Karpas-422 (cell line): ENCODE measurements at regions not wholly inside any gene's neighbourhood (a gene's known extent, or its start where the extent isn't known, plus 50 kb on each side); places are given as distances from the start of the nearest gene placed in this dataset.

Source experiments
- DNase-seq: peaks from one replicate; pipeline ENCODE4 v3.0.0-alpha.2; 2015
- H2AFZ ChIP-seq: fragments of 200-600 bp; sonication (generic); 2 replicates; pipeline ENCODE4 v1.6.1; 2014; ENCODE audit warnings: antibody characterized with exemption, low read length, mixed read lengths
- H3K27ac ChIP-seq: fragments of 200-600 bp; sonication (generic); 2 replicates; pipeline ENCODE4 v1.5.1; 2014; ENCODE audit warnings: mild to moderate bottlenecking, low read length, moderate library complexity
- H3K27me3 ChIP-seq: fragments of 200-600 bp; sonication (generic); 2 replicates; pipeline ENCODE4 v1.6.1; 2014; ENCODE audit warnings: low read length, mixed read lengths
- H3K36me3 ChIP-seq: fragments of 200-600 bp; sonication (generic); 2 replicates; pipeline ENCODE4 v1.6.1; 2014; ENCODE audit warnings: low read length, mixed read lengths; ENCODE audit not compliant: insufficient read depth
- H3K4me1 ChIP-seq: fragments of 200-600 bp; sonication (generic); 2 replicates; pipeline ENCODE4 v1.6.1; 2014; ENCODE audit warnings: mild to moderate bottlenecking, low read length, mixed read lengths
- H3K4me2 ChIP-seq: fragments of 200-600 bp; sonication (generic); 2 replicates; pipeline ENCODE4 v1.6.1; 2014; ENCODE audit warnings: low read length, low read depth, mild to moderate bottlenecking; ENCODE audit not compliant: poor library complexity, severe bottlenecking
- H3K4me3 ChIP-seq: fragments of 200-600 bp; sonication (generic); 2 replicates; pipeline ENCODE4 v1.5.1; 2014; ENCODE audit warnings: mild to moderate bottlenecking, antibody characterized with exemption, low read length, mixed read lengths
- H3K79me2 ChIP-seq: fragments of 200-600 bp; sonication (generic); 2 replicates; pipeline ENCODE4 v1.6.1; 2014; ENCODE audit warnings: mild to moderate bottlenecking, low read length, mixed read lengths
- H3K9ac ChIP-seq: fragments of 200-600 bp; sonication (generic); 2 replicates; pipeline ENCODE4 v1.6.0; 2014; ENCODE audit warnings: low read length
- H3K9me2 ChIP-seq: fragments of 200-600 bp; sonication (generic), shearing (Covaris generic); replicated peaks from 2 replicates; pipeline ENCODE4 v1.6.0; 2014; ENCODE audit warnings: mild to moderate bottlenecking, low read length, moderate library complexity; ENCODE audit not compliant: insufficient read depth
- H3K9me3 ChIP-seq: fragments of 300-700, 200-600 bp; sonication (generic); 2 replicates; pipeline ENCODE4 v1.6.1; 2014; ENCODE audit warnings: low read length, mixed read lengths
- H4K20me1 ChIP-seq: fragments of 200-600 bp; sonication (generic); 2 replicates; pipeline ENCODE4 v1.6.1; 2014; ENCODE audit warnings: mild to moderate bottlenecking, antibody characterized with exemption, low read length, low read depth; ENCODE audit not compliant: insufficient read depth

DNA sequence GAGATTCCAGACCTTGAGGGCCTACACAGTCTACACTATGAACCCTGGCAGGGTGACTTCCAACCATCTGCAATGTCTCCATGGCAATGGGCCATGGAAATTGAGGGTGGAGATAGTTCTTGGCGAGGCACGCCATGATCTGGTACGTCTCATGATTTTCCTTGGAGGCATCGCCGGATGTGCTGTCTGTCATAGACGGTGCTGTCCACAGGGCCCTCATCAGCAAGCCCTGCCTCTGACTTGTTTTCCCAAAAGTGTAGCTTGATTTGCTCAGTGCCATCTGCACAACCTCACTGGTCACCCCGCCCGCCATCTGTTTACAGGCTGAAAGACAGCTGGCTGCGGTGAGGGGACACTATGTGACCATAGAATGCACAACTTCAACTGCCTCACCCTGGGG, 73.5 kb downstream of the BOD1 start:
- Histone ChIP-seq H3K27ac (no peak overlapping the region), H3K79me2 (no peaks in the 10 kb centered on the region), H3K4me1 (no peaks in the 10 kb centered on the region), H4K20me1 (no peaks in the 10 kb centered on the region), H3K9me3 (no peaks in the 10 kb centered on the region), H3K27me3 (no peaks in the 10 kb centered on the region), H3K9ac (no peak overlapping the region), H2AFZ (no peak overlapping the region), H3K36me3 (no peaks in the 10 kb centered on the region), H3K4me2 (no peak overlapping the region), H3K4me3 (no peak overlapping the region), H3K9me2 (no peaks in the 10 kb centered on the region)
- no peak for DNase-seq

DNA sequence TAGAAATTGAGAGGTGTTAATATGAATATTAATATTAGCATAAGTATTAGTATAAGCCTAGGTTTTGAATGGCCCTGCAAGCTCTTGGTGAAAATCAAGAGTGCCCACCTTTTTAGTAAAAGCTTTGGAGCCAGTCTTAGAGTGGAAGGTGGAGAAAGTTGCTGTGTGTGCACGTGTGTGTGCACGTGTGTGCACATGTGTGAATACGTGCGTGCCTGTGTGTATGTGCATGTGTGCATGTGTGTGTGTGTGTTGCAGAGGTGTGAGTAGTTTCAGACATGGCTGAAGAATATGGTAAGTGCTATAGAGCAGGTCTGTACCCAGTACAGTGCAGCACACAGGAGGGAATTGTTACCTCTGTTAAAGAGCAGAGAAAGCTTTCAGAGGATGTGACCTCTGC, 74.3 kb downstream of the BOD1 start:
- Histone ChIP-seq H3K36me3 (no peaks in the 10 kb centered on the region), H3K4me1 (no peaks in the 10 kb centered on the region), H3K27ac (no peak overlapping the region), H2AFZ (no peak overlapping the region), H3K27me3 (no peaks in the 10 kb centered on the region), H4K20me1 (no peaks in the 10 kb centered on the region), H3K4me3 (no peak overlapping the region), H3K9ac (no peak overlapping the region), H3K4me2 (no peak overlapping the region), H3K9me3 (no peaks in the 10 kb centered on the region), H3K79me2 (no peaks in the 10 kb centered on the region), H3K9me2 (no peaks in the 10 kb centered on the region)
- no peak for DNase-seq

DNA sequence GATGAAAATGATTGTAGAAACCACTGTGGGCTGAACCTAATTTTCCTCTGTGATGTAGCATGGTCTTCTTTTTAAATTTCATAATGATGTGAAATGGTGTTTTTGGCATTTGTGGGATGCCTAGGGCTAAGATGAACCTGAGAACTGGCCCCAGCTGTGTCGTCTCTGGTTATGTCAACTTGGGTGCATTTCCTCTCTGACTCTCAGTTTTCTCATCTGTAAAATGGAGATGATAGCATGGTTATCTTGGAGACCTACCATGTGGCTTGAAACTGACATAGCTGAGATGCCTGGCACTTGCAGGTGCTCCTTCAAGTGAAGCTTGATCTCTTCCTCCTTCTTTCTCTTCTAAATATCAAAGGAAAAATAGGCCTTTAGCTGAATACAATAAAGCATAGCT, 77.8 kb downstream of the BOD1 start:
- Histone ChIP-seq H4K20me1 (no peaks in the 10 kb centered on the region), H2AFZ (no peak overlapping the region), H3K79me2 (no peaks in the 10 kb centered on the region), H3K9ac (no peak overlapping the region), H3K9me3 (no peaks in the 10 kb centered on the region), H3K9me2 (no peaks in the 10 kb centered on the region), H3K36me3 (no peaks in the 10 kb centered on the region), H3K4me2 (no peak overlapping the region), H3K27ac (no peak overlapping the region), H3K4me1 (no peaks in the 10 kb centered on the region), H3K27me3 (no peaks in the 10 kb centered on the region), H3K4me3 (no peak overlapping the region)
- DNase-seq = no peak

DNA sequence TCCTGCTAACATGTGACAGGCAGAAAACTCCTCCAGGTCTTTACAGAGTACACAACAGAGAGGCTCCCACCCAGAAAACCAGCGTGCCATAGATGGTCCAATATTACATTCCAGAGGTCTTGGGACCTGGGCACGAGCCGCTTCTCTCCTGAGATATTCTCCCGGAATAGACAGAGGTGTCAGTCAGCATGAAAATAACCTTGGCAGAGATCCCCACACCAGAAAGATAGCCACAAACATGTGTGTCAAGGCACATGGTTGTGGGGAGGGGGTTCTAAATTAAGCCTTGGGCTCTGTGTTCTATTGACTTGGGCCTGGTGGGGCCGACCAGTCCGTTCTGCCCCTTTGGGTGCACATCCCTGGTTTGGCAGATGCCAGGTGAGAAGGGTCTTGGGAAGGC, 78.4 kb downstream of the BOD1 start:
- Histone ChIP-seq H3K4me2 (no peak overlapping the region), H3K79me2 (no peaks in the 10 kb centered on the region), H3K27ac (no peak overlapping the region), H3K9me3 (no peaks in the 10 kb centered on the region), H3K9ac (no peak overlapping the region), H3K36me3 (no peaks in the 10 kb centered on the region), H2AFZ (no peak overlapping the region), H3K9me2 (no peaks in the 10 kb centered on the region), H3K27me3 (no peaks in the 10 kb centered on the region), H3K4me1 (no peaks in the 10 kb centered on the region), H3K4me3 (no peak overlapping the region), H4K20me1 (no peaks in the 10 kb centered on the region)
- DNase-seq = no peak

DNA sequence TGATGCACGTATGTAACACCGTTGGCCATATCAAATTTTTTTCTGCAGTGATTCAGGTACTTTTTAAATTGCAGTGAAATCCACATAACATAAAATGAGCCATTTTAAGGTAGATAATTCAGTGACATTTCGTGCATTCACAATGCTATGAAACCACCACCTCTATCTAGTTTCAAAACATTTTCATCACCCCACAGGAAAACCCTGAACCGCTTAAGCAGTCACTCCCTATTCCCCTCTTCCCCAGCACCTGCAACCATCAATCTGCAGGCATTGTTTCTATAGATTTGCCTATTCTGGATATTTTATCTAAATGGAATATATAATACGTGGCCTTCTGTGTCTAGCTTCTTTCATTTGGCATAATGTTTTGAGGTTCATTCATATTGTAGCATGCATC, 79.2 kb downstream of the BOD1 start:
- Histone ChIP-seq H3K4me3 (no peak overlapping the region), H3K9ac (no peak overlapping the region), H3K4me2 (no peak overlapping the region), H2AFZ (no peak overlapping the region), H3K9me3 (no peaks in the 10 kb centered on the region), H3K36me3 (no peaks in the 10 kb centered on the region), H3K27ac (no peak overlapping the region), H3K4me1 (no peaks in the 10 kb centered on the region), H4K20me1 (no peaks in the 10 kb centered on the region), H3K79me2 (no peaks in the 10 kb centered on the region), H3K9me2 (no peaks in the 10 kb centered on the region), H3K27me3 (no peaks in the 10 kb centered on the region)
- no peak for DNase-seq

DNA sequence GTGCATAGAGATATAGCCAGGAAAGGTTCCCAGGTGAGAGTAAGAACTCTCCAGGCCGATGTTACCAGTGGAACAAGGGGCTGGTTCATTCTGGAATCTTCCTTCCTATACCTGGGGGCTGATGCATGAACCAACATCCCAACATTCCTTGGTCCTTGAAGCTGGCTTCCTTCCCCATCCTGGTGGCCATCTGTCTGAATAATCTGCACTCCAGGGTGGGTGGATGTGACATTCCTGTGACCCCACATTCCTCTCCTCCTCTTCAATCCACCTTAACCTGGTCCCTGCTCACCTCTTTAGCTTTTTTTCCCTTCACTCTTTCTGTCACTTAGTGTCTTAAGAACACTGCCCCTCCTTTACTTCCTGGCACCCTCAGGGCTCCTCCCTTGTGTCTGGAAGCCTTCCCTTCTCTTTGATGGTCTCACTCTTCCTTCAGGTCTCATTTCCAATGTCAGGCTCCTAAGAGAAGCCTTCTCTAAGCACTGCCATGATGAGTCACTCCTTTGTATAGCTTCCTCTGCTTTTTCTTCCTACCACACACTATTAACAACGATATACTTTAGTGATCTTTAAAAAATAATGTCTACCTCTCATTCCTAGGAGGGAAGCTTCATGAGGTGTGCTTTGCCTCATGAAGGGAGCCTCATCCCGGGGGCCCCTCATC, 80.3 kb downstream of the BOD1 start:
- Histone ChIP-seq H3K9me3 (no peaks in the 10 kb centered on the region), H3K4me2 (no peak overlapping the region), H3K4me1 (no peaks in the 10 kb centered on the region), H3K9me2 (no peaks in the 10 kb centered on the region), H3K27me3 (no peaks in the 10 kb centered on the region), H3K4me3 (no peak overlapping the region), H3K79me2 (no peaks in the 10 kb centered on the region), H2AFZ (no peak overlapping the region), H3K9ac (no peak overlapping the region), H3K27ac (no peak overlapping the region), H3K36me3 (no peaks in the 10 kb centered on the region), H4K20me1 (no peaks in the 10 kb centered on the region)
- no peak for DNase-seq

DNA sequence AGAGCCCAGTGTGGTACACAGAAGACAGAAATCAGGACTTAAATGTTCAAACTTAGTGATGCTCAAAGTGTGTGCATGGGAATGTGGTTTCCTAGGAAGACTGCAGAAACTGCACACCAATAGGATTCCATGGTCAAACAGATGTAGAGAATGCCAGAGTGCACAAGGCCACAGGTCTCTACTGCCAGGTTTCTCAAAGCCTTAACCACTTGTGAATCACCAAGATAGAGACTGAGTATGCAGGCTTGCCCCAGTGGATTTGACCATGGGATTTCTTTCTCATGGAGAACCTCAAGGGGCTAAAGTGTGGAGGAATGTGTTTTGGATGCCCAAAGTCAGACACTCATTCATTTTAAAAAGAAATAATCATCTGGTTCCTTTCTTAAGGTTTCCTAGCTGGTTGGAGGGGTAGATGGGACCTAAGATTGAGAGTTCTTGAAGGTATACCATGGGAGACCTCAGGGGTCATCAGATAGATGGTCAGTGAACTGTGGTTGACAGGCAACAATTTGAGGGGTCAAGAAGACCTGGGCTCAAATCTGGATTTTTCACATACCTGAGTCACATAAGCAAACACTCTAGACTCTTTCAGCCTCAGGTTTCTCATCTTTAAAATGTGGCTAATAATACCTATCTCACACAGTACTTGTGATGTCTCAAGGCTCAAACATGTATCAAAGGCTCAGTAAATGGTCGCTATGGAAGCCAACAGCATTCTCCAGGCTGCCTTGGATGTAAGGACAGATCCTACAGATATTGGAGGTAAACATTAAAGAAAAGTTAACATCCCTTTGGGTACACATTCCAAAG, 81.1 kb downstream of the BOD1 start:
- Histone ChIP-seq H3K9me2 (no peaks in the 10 kb centered on the region), H3K4me2 (no peak overlapping the region), H3K27me3 (no peaks in the 10 kb centered on the region), H3K79me2 (no peaks in the 10 kb centered on the region), H4K20me1 (no peaks in the 10 kb centered on the region), H3K4me1 (peaks cover 3% of the 10 kb centered on the region), H3K4me3 (no peak overlapping the region), H3K27ac (no peak overlapping the region), H2AFZ (no peak overlapping the region), H3K9me3 (no peaks in the 10 kb centered on the region), H3K9ac (no peak overlapping the region), H3K36me3 (no peaks in the 10 kb centered on the region)
- DNase-seq = no peak

DNA sequence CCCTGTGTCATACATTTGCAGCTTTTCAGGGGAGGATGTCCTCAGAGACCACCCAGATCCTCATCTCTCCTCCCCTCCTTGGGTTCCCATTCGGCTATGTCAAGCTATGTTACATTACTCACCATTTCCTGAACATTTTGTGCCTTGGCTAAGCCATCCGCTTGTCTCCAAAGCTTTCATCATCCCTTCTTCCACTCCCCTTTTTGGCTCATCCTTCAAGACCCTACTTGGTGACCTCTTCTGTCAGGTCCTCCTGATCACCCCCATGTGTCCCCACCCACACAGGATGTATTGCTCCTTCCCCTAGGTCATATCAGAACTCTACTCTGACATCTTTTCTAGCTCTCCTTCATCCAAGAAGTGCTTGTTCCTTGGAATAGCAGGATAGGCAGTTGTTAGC, 81.8 kb downstream of the BOD1 start:
- Histone ChIP-seq H3K36me3 (no peaks in the 10 kb centered on the region), H3K27me3 (no peaks in the 10 kb centered on the region), H3K79me2 (no peaks in the 10 kb centered on the region), H3K4me2 (no peak overlapping the region), H3K9me2 (no peaks in the 10 kb centered on the region), H3K4me1 (peaks cover 6% of the 10 kb centered on the region), H3K4me3 (no peak overlapping the region), H3K9ac (no peak overlapping the region), H4K20me1 (no peaks in the 10 kb centered on the region), H3K9me3 (no peaks in the 10 kb centered on the region), H2AFZ (no peak overlapping the region), H3K27ac (no peak overlapping the region)
- no peak for DNase-seq
